HUES48 (cell line): ENCODE measurements at regions not wholly inside any gene's neighbourhood (a gene's known extent, or its start where the extent isn't known, plus 50 kb on each side); places are given as distances from the start of the nearest gene placed in this dataset.

Experiments
- H3K27ac ChIP-seq: one replicate; pipeline ENCODE4 v1.7.0; 2013; ENCODE audit warnings: low read depth, low read length, inconsistent platforms
- H3K27me3 ChIP-seq: 2 replicates; pipeline ENCODE4 v1.6.1; 2013; ENCODE audit warnings: mild to moderate bottlenecking, low read length; ENCODE audit not compliant: control insufficient read depth, insufficient read depth
- H3K36me3 ChIP-seq: 2 replicates; pipeline ENCODE4 v1.6.1; 2013; ENCODE audit warnings: low read length; ENCODE audit not compliant: control insufficient read depth, insufficient read depth
- H3K4me1 ChIP-seq: 2 replicates; pipeline ENCODE4 v1.6.1; 2013; ENCODE audit warnings: mild to moderate bottlenecking, low read length; ENCODE audit not compliant: control insufficient read depth, insufficient read depth
- H3K4me3 ChIP-seq: 2 replicates; pipeline ENCODE4 v1.5.1; 2013; ENCODE audit warnings: mild to moderate bottlenecking, low read depth, low read length
- H3K9ac ChIP-seq: 2 replicates; pipeline ENCODE4 v1.6.1; 2013; ENCODE audit warnings: mild to moderate bottlenecking, low read depth, low read length, moderate library complexity
- H3K9me3 ChIP-seq: 2 replicates; pipeline ENCODE4 v1.6.1; 2013; ENCODE audit warnings: low read length; ENCODE audit not compliant: control insufficient read depth, insufficient read depth

- H3K27me3 ChIP-seq: no peaks in the 10 kb centered on the region
- no peaks in the 10 kb centered on the region for H3K36me3 ChIP-seq
- no peak overlapping the region for H3K4me3 ChIP-seq
- no peak overlapping the region for H3K9ac ChIP-seq
- no peak overlapping the region for H3K27ac ChIP-seq
- H3K4me1 ChIP-seq: no peaks in the 10 kb centered on the region
- H3K9me3 ChIP-seq: no peaks in the 10 kb centered on the region
Measured at GRCh38 chr1:199208847-199209246, 570.0 kb downstream of the PTPRC start.

GRCh38 chr1:199218065-199218464 is 579.2 kb downstream of the PTPRC start:
- H3K27me3 ChIP-seq: no peaks in the 10 kb centered on the region
- H3K9ac ChIP-seq: no peak overlapping the region
- H3K9me3 ChIP-seq: no peaks in the 10 kb centered on the region
- no peaks in the 10 kb centered on the region for H3K36me3 ChIP-seq
- H3K4me3 ChIP-seq: no peak overlapping the region
- no peaks in the 10 kb centered on the region for H3K4me1 ChIP-seq
- no peak overlapping the region for H3K27ac ChIP-seq

- H3K4me1 ChIP-seq: no peaks in the 10 kb centered on the region
- H3K27ac ChIP-seq: no peak overlapping the region
Measured at GRCh38 chr1:199218533-199218932, 579.7 kb downstream of the PTPRC start.

GRCh38 chr1:199220031-199220430 is 581.2 kb downstream of the PTPRC start:
- Histone ChIP-seq H3K4me1 (no peaks in the 10 kb centered on the region), H3K27ac (no peak overlapping the region), H3K27me3 (no peaks in the 10 kb centered on the region), H3K4me3 (no peak overlapping the region), H3K36me3 (no peaks in the 10 kb centered on the region), H3K9me3 (no peaks in the 10 kb centered on the region), H3K9ac (no peak overlapping the region)

More at GRCh38 chr1:199218533-199218932, 579.7 kb downstream of the PTPRC start:
- Histone ChIP-seq H3K9me3 (no peaks in the 10 kb centered on the region), H3K9ac (no peak overlapping the region), H3K27me3 (no peaks in the 10 kb centered on the region), H3K4me3 (no peak overlapping the region), H3K36me3 (no peaks in the 10 kb centered on the region)

GRCh38 chr1:199221371-199222150 is 582.7 kb downstream of the PTPRC start:
- no peak overlapping the region for H3K27ac ChIP-seq
- H3K4me3 ChIP-seq: no peak overlapping the region
- H3K27me3 ChIP-seq: no peaks in the 10 kb centered on the region
- no peaks in the 10 kb centered on the region for H3K9me3 ChIP-seq
- no peaks in the 10 kb centered on the region for H3K36me3 ChIP-seq
- H3K9ac ChIP-seq: no peak overlapping the region
- no peaks in the 10 kb centered on the region for H3K4me1 ChIP-seq

GRCh38 chr1:199223936-199224335 is 585.1 kb downstream of the PTPRC start:
- Histone ChIP-seq H3K4me3 (no peak overlapping the region), H3K4me1 (no peaks in the 10 kb centered on the region)

GRCh38 chr1:199226163-199226562 is 587.3 kb downstream of the PTPRC start:
- Histone ChIP-seq H3K9ac (no peak overlapping the region), H3K36me3 (no peaks in the 10 kb centered on the region), H3K27ac (no peak overlapping the region), H3K27me3 (no peaks in the 10 kb centered on the region), H3K4me3 (no peak overlapping the region), H3K4me1 (no peaks in the 10 kb centered on the region), H3K9me3 (no peaks in the 10 kb centered on the region)

More at GRCh38 chr1:199223936-199224335, 585.1 kb downstream of the PTPRC start:
- Histone ChIP-seq H3K9me3 (no peaks in the 10 kb centered on the region), H3K27ac (no peak overlapping the region), H3K27me3 (no peaks in the 10 kb centered on the region), H3K9ac (no peak overlapping the region), H3K36me3 (no peaks in the 10 kb centered on the region)

GRCh38 chr1:199242147-199242546 is 603.3 kb downstream of the PTPRC start:
- Histone ChIP-seq H3K4me3 (no peak overlapping the region), H3K4me1 (no peaks in the 10 kb centered on the region), H3K9ac (no peak overlapping the region), H3K9me3 (no peaks in the 10 kb centered on the region), H3K27me3 (no peaks in the 10 kb centered on the region), H3K36me3 (no peaks in the 10 kb centered on the region), H3K27ac (no peak overlapping the region)

GRCh38 chr1:199242601-199243000 is 603.8 kb downstream of the PTPRC start:
- Histone ChIP-seq H3K27ac (no peak overlapping the region), H3K9me3 (no peaks in the 10 kb centered on the region), H3K4me3 (no peak overlapping the region)

GRCh38 chr1:199243423-199244061 is 604.7 kb downstream of the PTPRC start:
- Histone ChIP-seq H3K27ac (no peak overlapping the region), H3K9me3 (no peaks in the 10 kb centered on the region), H3K9ac (no peak overlapping the region), H3K4me1 (no peaks in the 10 kb centered on the region), H3K27me3 (no peaks in the 10 kb centered on the region), H3K4me3 (no peak overlapping the region), H3K36me3 (no peaks in the 10 kb centered on the region)

More at GRCh38 chr1:199242601-199243000, 603.8 kb downstream of the PTPRC start:
- Histone ChIP-seq H3K36me3 (no peaks in the 10 kb centered on the region), H3K4me1 (no peaks in the 10 kb centered on the region), H3K27me3 (no peaks in the 10 kb centered on the region), H3K9ac (no peak overlapping the region)

GRCh38 chr1:199245946-199246345 is 607.1 kb downstream of the PTPRC start:
- no peaks in the 10 kb centered on the region for H3K9me3 ChIP-seq
- no peak overlapping the region for H3K4me3 ChIP-seq
- no peaks in the 10 kb centered on the region for H3K36me3 ChIP-seq
- no peak overlapping the region for H3K27ac ChIP-seq
- H3K4me1 ChIP-seq: no peaks in the 10 kb centered on the region
- no peak overlapping the region for H3K9ac ChIP-seq
- H3K27me3 ChIP-seq: no peaks in the 10 kb centered on the region
